Lower lobe of right lung (tissue), 2 donors: ENCODE measurements at regions not wholly inside any gene's neighbourhood (a gene's known extent, or its start where the extent isn't known, plus 50 kb on each side); places are given as distances from the start of the nearest gene placed in this dataset.
"Not testable (repeated sequence)": the region's sequence is repeated elsewhere in the genome, so short reads cannot be mapped to it uniquely, and the experiment has no call there.

Experiments used
- ATAC-seq, 2 donors: fragments of 200-7000 bp; cut with Tn5 transposase; one replicate each; pipeline ENCODE4 v1.9.1; 2020 to 2022; ENCODE audit warnings: mild to moderate bottlenecking in 2 of 2, moderate library complexity in 2 of 2
- DNase-seq: peaks from one replicate; pipeline ENCODE4 v3.0.0-alpha.2; 2020
- H3K27ac ChIP-seq: fragments of 200-600 bp; one replicate; pipeline ENCODE4 v1.8.0; 2022
- H3K27me3 ChIP-seq: fragments of 200-600 bp; one replicate; pipeline ENCODE4 v1.8.0; 2022; ENCODE audit warnings: low read depth
- H3K36me3 ChIP-seq: fragments of 200-600 bp; one replicate; pipeline ENCODE4 v1.8.0; 2022; ENCODE audit warnings: mild to moderate bottlenecking
- H3K4me1 ChIP-seq: fragments of 200-600 bp; one replicate; pipeline ENCODE4 v1.8.0; 2022
- H3K4me3 ChIP-seq: fragments of 200-600 bp; one replicate; pipeline ENCODE4 v1.8.0; 2022; ENCODE audit warnings: mild to moderate bottlenecking
- H3K9me3 ChIP-seq: fragments of 200-600 bp; one replicate; pipeline ENCODE4 v1.8.0; 2022
- CTCF ChIP-seq: fragments of 200-600 bp; IDR thresholded peaks from one replicate; pipeline ENCODE4 v1.8.0; 2022; ENCODE audit warnings: antibody characterized with exemption, mild to moderate bottlenecking
- intact Hi-C: fragments of 100-400 bp; cut with DNase I; formaldehyde crosslinking; loops from one replicate; pipeline ENCODE4 v1.11.0; 2022
- donor health status: DM: no; HTN: yes; CAD: no; lungs with severe emphysema.

- Histone ChIP-seq H3K27me3 (no peaks in the 10 kb centered on the region), H3K4me1 (peaks cover 14% of the 10 kb centered on the region), H3K27ac (peak overlapping the region; percentile 58), H3K36me3 (peaks cover 22% of the 10 kb centered on the region), H3K4me3 (peak overlapping the region; percentile 14), H3K9me3 (no peaks in the 10 kb centered on the region)
- no peak for TF ChIP-seq CTCF
- intact Hi-C loops: no loop called here
- DNase-seq (no peak), ATAC-seq (no peak)
These were observed 132.1 kb downstream of the LAT start for GRCh38 chr16:29116980-29117379.

GRCh38 chr16:29116207-29116606 lies 131.4 kb downstream of the LAT start:
- H3K36me3 ChIP-seq: peaks cover 22% of the 10 kb centered on the region
- DNase-seq, ATAC-seq, intact Hi-C loops, H3K9me3 ChIP-seq, H3K27me3 ChIP-seq: not testable (repeated sequence)
- H3K27ac ChIP-seq: peak overlapping the region; percentile 62
- H3K4me1 ChIP-seq: peaks cover 14% of the 10 kb centered on the region
- peak overlapping the region; percentile 14 for H3K4me3 ChIP-seq

DNA sequence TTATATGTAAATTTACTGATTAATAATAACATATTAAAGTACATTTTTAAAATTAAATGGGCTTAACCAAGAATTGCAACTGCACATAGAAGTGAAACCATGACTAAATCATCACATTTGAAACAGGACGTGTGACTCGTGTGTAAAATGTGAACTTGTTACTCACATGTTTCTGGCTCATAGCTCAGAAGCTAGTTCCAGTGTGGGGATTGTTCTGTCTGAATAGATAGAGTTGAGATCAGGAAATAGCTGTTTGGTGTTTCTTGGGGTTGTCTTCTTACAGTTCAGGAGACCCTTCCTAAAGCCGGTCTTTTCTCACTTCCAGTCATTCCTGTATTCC lies 130.9 kb downstream of the LAT start:
- H3K4me3 ChIP-seq, intact Hi-C loops, H3K9me3 ChIP-seq, H3K27me3 ChIP-seq, DNase-seq: not testable (repeated sequence)
- Histone ChIP-seq H3K4me1 (peaks cover 14% of the 10 kb centered on the region), H3K27ac (peak overlapping the region; percentile 62), H3K36me3 (peaks cover 22% of the 10 kb centered on the region)
- peak; percentile 40 to 52 for ATAC-seq

DNA sequence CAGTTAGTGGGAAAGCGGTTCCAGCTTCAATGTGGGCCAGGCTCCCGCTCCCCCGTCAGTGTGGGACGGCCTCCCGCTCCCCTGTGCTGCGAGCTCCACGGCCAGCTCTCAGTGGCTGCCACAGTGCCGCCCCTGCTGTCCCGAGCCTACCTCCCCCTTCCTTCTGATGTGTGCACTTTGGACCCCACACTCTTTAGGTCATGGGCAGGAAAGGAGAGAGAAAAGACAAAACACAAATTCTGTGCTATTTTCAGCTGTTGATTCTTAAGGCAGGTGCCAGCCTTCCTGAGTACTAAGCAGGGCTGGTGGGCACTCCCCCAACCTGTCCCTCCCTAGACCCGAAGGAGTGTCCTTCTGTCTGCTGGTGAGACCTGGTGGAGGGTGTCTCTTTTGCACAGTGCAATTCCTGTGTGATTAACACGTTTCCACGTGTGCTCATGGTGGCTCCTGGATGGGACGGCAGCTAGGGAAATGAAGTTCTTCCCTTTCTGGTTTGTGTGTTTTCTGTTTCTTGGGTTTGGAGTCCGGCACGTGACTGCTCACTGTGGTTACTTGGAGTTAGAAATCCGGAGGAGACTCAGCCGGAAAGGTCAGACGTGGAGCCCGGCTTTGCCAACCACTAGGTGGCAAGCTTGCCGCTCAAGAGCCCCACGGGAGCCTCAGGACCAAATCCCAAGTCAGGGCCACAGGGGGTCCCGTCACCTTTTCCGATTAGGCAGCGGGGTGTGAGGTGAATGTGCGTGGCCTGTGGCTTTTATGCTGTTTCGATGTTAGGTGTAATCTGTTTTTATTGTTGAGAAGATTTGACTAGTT lies 130.3 kb downstream of the LAT start:
- H3K9me3 ChIP-seq, intact Hi-C loops, H3K4me3 ChIP-seq, H3K27me3 ChIP-seq: not testable (repeated sequence)
- Histone ChIP-seq H3K4me1 (peaks cover 14% of the 10 kb centered on the region), H3K27ac (peak overlapping the region; percentile 62), H3K36me3 (peaks cover 22% of the 10 kb centered on the region)
- peak; percentile 69 for TF ChIP-seq CTCF
- ATAC-seq (peak; percentile 90 to 91), DNase-seq (peak; percentile 77)

DNA sequence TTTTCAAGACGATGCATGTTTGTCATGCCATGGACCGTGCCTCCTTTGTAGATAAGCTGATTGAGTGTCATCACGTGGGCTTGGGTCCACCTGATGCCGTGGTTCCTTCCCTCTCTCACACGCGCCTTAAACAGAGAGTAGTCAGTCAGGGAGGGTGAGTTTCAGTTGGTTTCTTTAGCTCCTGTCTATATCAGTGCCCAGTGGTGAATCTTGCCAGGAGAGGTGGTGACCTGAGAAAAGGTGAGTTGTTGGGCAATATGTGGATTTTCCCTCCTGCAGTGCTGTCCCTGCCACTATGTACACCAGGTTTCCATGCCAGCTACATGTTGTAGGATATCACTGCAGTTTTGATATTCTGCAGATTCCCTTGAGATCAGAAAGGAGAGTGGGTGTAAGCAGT lies 129.7 kb downstream of the LAT start:
- peak in 1 of 2 donors; percentile 2 for ATAC-seq
- Histone ChIP-seq H3K27ac (peak overlapping the region; percentile 62), H3K4me3 (no peak overlapping the region)

GRCh38 chr16:29113446-29113845 lies 128.6 kb downstream of the LAT start:
- intact Hi-C loops, ATAC-seq: not testable (repeated sequence)
- peaks cover 22% of the 10 kb centered on the region for H3K36me3 ChIP-seq

More for the DNA sequence above, 129.7 kb downstream of the LAT start:
- H3K27me3 ChIP-seq: no peaks in the 10 kb centered on the region
- intact Hi-C loops: no loop called here
- H3K9me3 ChIP-seq: no peaks in the 10 kb centered on the region
- DNase-seq: no peak
- peaks cover 22% of the 10 kb centered on the region for H3K36me3 ChIP-seq
- H3K4me1 ChIP-seq: peaks cover 14% of the 10 kb centered on the region
- TF ChIP-seq CTCF: no peak

DNA sequence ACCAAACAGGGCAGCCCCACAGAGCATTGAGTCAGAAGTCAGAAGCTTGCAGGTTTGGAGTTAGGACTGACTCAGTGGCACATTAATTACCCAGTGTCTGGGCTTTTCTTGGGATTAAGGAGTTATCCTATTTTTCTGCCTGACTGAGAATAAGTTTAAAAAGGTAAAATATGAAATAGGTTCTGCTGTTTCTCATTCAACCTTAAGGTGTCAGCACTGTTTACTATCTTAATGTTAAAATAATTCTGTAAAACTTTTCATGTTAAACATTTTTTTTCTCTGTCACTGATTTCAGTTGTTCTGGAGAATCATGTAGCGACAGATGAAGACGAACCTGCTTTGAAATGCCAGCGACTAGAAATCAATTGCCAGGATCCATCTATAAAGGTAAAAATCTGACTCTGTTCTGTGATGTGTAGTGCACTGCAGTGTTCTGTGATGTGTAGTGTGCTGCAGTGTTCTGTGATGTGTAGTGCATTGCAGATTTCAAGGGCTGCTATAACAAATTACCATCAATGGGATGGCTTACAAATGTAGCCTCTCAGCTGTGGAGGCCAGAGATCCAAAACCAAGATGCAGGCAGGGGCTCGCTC lies 128.0 kb downstream of the LAT start:
- no peak overlapping the region for H3K4me3 ChIP-seq
- no peak for TF ChIP-seq CTCF
- H3K4me1 ChIP-seq: peaks cover 14% of the 10 kb centered on the region
- no peaks in the 10 kb centered on the region for H3K9me3 ChIP-seq
- ATAC-seq: no peak
- intact Hi-C loops: no loop called here
- H3K27me3 ChIP-seq: no peaks in the 10 kb centered on the region
- no peak overlapping the region for H3K27ac ChIP-seq
- peaks cover 22% of the 10 kb centered on the region for H3K36me3 ChIP-seq
- no peak for DNase-seq

More at GRCh38 chr16:29113446-29113845, 128.6 kb downstream of the LAT start:
- H3K27ac ChIP-seq, H3K27me3 ChIP-seq, DNase-seq, H3K4me3 ChIP-seq, H3K9me3 ChIP-seq: not testable (repeated sequence)
- H3K4me1 ChIP-seq: peaks cover 14% of the 10 kb centered on the region

- H3K4me3 ChIP-seq, H3K9me3 ChIP-seq, DNase-seq, intact Hi-C loops, H3K27me3 ChIP-seq, ATAC-seq, H3K27ac ChIP-seq: not testable (repeated sequence)
- H3K36me3 ChIP-seq: peaks cover 21% of the 10 kb centered on the region
- peaks cover 14% of the 10 kb centered on the region for H3K4me1 ChIP-seq
These were observed 127.2 kb downstream of the LAT start for GRCh38 chr16:29111901-29112680.
